SK-N-SH (cell line): ENCODE measurements at regions not wholly inside any gene's neighbourhood (a gene's known extent, or its start where the extent isn't known, plus 50 kb on each side); places are given as distances from the start of the nearest gene placed in this dataset.

Source experiments
- CTCF ChIA-PET: fragments of 300-600, 350-600 bp; formaldehyde crosslinking; extraction: SDS; loops from one replicate; lab custom pipeline; 2021; lab: Yijun Ruan, JAX
- POLR2A ChIA-PET: fragments of 350-600 bp; sonication (Branson Sonifier 250); formaldehyde crosslinking; extraction: SDS; loops from one replicate; lab custom pipeline; 2020; ENCODE audit warnings: antibody characterized with exemption, inconsistent platforms; lab: Yijun Ruan, JAX
- DNase-seq: peaks from one replicate; pipeline ENCODE4 v3.0.0; 2012
- H2AFZ ChIP-seq: fragments of 200-600 bp; sonication (generic); 2 replicates; pipeline ENCODE4 v1.8.1; 2016; ENCODE audit warnings: antibody characterized with exemption, mild to moderate bottlenecking, low read depth
- H3F3A ChIP-seq: fragments of 200-600 bp; sonication (generic); replicated peaks from 2 replicates; pipeline ENCODE3; 2016; ENCODE audit warnings: antibody characterized with exemption, mild to moderate bottlenecking; ENCODE audit not compliant: insufficient read depth
- H3K27ac ChIP-seq, 2 experiments: fragments of 200-500 bp in 1 of 2; fragments of 200-600 bp in 1 of 2; sonication (Bioruptor generic) in 1 of 2; sonication (generic), shearing (Covaris generic) in 1 of 2; 2 replicates each; pipeline versions ENCODE4 v1.5.1 to v1.6.1; 2014 to 2016; ENCODE audit warnings: low read depth in 2 of 2, inconsistent platforms in 1 of 2, low read length in 1 of 2, mild to moderate bottlenecking in 1 of 2, mixed read lengths in 1 of 2
- H3K27me3 ChIP-seq: fragments of 200-600 bp; sonication (generic), shearing (Covaris generic); 2 replicates; pipeline ENCODE4 v1.6.1; 2016; ENCODE audit warnings: mixed run types; ENCODE audit not compliant: insufficient read depth
- H3K36me3 ChIP-seq, 2 experiments: fragments of 200-500 bp in 1 of 2; fragments of 200-600 bp in 1 of 2; sonication (Bioruptor generic) in 1 of 2; sonication (generic) in 1 of 2; replicated peaks in 1 of 2; 2 replicates each; pipeline versions ENCODE3 to v1.5.1; 2014 to 2016; ENCODE audit warnings: low read length in 1 of 2, mild to moderate bottlenecking in 1 of 2; ENCODE audit not compliant: insufficient read depth in 2 of 2, control insufficient read depth in 1 of 2
- H3K4me1 ChIP-seq, 2 experiments: fragments of 200-500 bp in 1 of 2; fragments of 200-600 bp in 1 of 2; sonication (Bioruptor generic) in 1 of 2; sonication (generic), shearing (Covaris generic) in 1 of 2; 2 replicates each; pipeline versions ENCODE4 v1.5.1 to v1.6.1; 2014 to 2016; ENCODE audit warnings: low read depth in 1 of 2, low read length in 1 of 2, mixed run types in 1 of 2; ENCODE audit not compliant: insufficient read depth in 2 of 2, control insufficient read depth in 1 of 2
- H3K4me2 ChIP-seq: fragments of 200-600 bp; sonication (generic), shearing (Covaris generic); 2 replicates; pipeline ENCODE4 v1.6.1; 2017; ENCODE audit warnings: mixed run types
- H3K4me3 ChIP-seq, 2 experiments: fragments of 200-500 bp in 1 of 2; fragments of 200-600 bp in 1 of 2; sonication (Bioruptor generic) in 1 of 2; sonication (generic), shearing (Covaris generic) in 1 of 2; 2 replicates each; pipeline versions ENCODE4 v1.5.1 to v1.8.1; 2014 to 2016; ENCODE audit warnings: low read depth in 2 of 2, inconsistent platforms in 1 of 2, low read length in 1 of 2, mild to moderate bottlenecking in 1 of 2, mixed read lengths in 1 of 2, moderate library complexity in 1 of 2
- H3K79me2 ChIP-seq: fragments of 200-600 bp; sonication (generic); 2 replicates; pipeline ENCODE4 v1.8.1; 2017; ENCODE audit warnings: mild to moderate bottlenecking; ENCODE audit not compliant: insufficient read depth
- H3K9ac ChIP-seq: fragments of 200-600 bp; sonication (generic); 2 replicates; pipeline ENCODE4 v1.6.1; 2017; ENCODE audit warnings: mixed run types
- H3K9me2 ChIP-seq: fragments of 200-600 bp; sonication (generic); 2 replicates; pipeline ENCODE4 v1.6.1; 2017; ENCODE audit warnings: mixed run types
- H3K9me3 ChIP-seq: fragments of 200-600 bp; sonication (generic); 2 replicates; pipeline ENCODE4 v1.6.1; 2017; ENCODE audit warnings: mixed run types, mild to moderate bottlenecking, moderate library complexity
- H4K20me1 ChIP-seq: fragments of 200-600 bp; sonication (generic); 2 replicates; pipeline ENCODE4 v1.6.1; 2017; ENCODE audit warnings: mild to moderate bottlenecking, mixed run types; ENCODE audit not compliant: insufficient read depth
- FOXJ3 ChIP-seq: sonication (generic); formaldehyde crosslinking; IDR thresholded peaks from 2 replicates; pipeline ENCODE4 v1.5.1; 2020; ENCODE audit warnings: mild to moderate bottlenecking, missing genetic modification reagents
- JUND ChIP-seq: IDR thresholded peaks from 2 replicates; pipeline ENCODE4 v1.4.0; 2012
- MEF2A ChIP-seq: IDR thresholded peaks from 2 replicates; pipeline ENCODE4 v1.4.0; 2012; ENCODE audit warnings: low read depth, borderline replicate concordance
- POLR2AphosphoS5 ChIP-seq: IDR thresholded peaks from 2 replicates; pipeline ENCODE4 v1.6.1; 2012; ENCODE audit warnings: low read depth, low read length
- RCOR1 ChIP-seq: fragments of 150-350 bp; IDR thresholded peaks from 2 replicates; pipeline ENCODE4 v1.6.1; 2017; ENCODE audit warnings: antibody characterized with exemption, low read length
- REST ChIP-seq: IDR thresholded peaks from 2 replicates; pipeline ENCODE4 v1.6.1; 2012; ENCODE audit warnings: mild to moderate bottlenecking, low read depth, low read length, moderate library complexity
- SIN3A ChIP-seq: IDR thresholded peaks from 2 replicates; pipeline ENCODE4 v1.6.1; 2012; ENCODE audit warnings: low read depth, mild to moderate bottlenecking, low read length, moderate library complexity, borderline replicate concordance
- USF1 ChIP-seq: IDR thresholded peaks from 2 replicates; pipeline ENCODE4 v1.4.0; 2012; ENCODE audit warnings: low read depth, borderline replicate concordance
- USF2 ChIP-seq: fragments of 150-350 bp; IDR thresholded peaks from 2 replicates; pipeline ENCODE4 v1.6.1; 2017; ENCODE audit warnings: antibody characterized with exemption, low read length, low read depth, borderline replicate concordance
- YY1 ChIP-seq: IDR thresholded peaks from 2 replicates; pipeline ENCODE4 v1.4.0; 2012; ENCODE audit warnings: low read depth, mild to moderate bottlenecking
- WGBS: methylation state at CpG from one replicate; pipeline ENCODE4 v1.1.6; 2017; ENCODE audit warnings: low lambda C conversion rate; 5-methylcytosine and 5-hydroxymethylcytosine counted together
- TF ChIP-seq, protein P1 (sequence below): IDR thresholded peaks from 2 replicates; pipeline ENCODE4 v1.4.0; 2012; ENCODE audit warnings: low read depth, borderline replicate concordance

DNA sequence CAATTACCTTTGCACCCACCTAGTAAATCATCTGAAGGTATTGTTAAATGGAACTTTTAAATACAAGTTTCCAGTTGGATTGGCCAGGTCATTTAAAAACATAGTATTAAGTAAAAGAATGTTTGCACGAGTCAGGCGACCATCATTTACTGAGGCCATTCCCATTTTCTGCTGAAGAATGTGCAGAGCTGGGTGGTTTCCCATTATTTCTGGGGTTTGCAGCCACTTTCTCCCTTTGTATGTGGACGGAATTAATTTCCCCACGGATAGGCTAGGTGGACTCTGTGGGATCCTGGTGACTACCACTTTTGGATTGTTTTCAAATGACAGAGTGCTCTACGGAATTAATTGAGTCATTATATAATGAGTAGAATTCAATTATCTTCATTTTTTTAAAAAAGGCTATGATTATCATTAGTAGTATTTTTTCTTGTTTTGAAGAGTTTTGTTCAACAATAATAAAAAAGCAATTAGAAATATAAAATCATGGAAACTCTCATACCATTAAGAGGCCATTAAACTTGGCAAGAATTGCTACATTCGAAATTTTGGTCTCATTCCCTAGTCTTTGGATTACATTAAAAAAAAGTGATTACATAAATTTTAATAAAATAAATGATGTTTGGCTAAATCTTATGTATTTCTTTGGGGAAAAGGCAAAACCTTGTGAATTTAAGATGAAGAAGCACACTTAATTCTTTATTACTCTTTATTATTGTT lies 120.4 kb upstream of the FZD8 start:
- H3F3A ChIP-seq, result no peaks in the 10 kb centered on the region
- H3K27ac ChIP-seq, result no peak overlapping the region
- H3K9me2 ChIP-seq, result no peaks in the 10 kb centered on the region
- H4K20me1 ChIP-seq, result no peaks in the 10 kb centered on the region
- no peak overlapping the region for H3K4me2 ChIP-seq
- TF ChIP-seq RCOR1 (no peak), USF2 (no peak), JUND (no peak), YY1 (no peak), SIN3A (no peak), REST (no peak), POLR2AphosphoS5 (no peak), MEF2A (no peak), USF1 (no peak), FOXJ3 (CRISPR knock-in tag) (no peak)
- TF ChIP-seq, protein P1, sequence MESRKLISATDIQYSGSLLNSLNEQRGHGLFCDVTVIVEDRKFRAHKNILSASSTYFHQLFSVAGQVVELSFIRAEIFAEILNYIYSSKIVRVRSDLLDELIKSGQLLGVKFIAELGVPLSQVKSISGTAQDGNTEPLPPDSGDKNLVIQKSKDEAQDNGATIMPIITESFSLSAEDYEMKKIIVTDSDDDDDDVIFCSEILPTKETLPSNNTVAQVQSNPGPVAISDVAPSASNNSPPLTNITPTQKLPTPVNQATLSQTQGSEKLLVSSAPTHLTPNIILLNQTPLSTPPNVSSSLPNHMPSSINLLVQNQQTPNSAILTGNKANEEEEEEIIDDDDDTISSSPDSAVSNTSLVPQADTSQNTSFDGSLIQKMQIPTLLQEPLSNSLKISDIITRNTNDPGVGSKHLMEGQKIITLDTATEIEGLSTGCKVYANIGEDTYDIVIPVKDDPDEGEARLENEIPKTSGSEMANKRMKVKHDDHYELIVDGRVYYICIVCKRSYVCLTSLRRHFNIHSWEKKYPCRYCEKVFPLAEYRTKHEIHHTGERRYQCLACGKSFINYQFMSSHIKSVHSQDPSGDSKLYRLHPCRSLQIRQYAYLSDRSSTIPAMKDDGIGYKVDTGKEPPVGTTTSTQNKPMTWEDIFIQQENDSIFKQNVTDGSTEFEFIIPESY, result no peak
- H3K4me3 ChIP-seq, result no peak overlapping the region
- no peaks in the 10 kb centered on the region for H3K9me3 ChIP-seq
- POLR2A ChIA-PET, result no interaction called here
- no peaks in the 10 kb centered on the region for H3K36me3 ChIP-seq
- H3K4me1 ChIP-seq, result no peaks in the 10 kb centered on the region
- 50% methylated on average over 6 of the region's 6 CpGs for WGBS
- H3K27me3 ChIP-seq, result no peaks in the 10 kb centered on the region
- H2AFZ ChIP-seq, result no peak overlapping the region
- CTCF ChIA-PET, result no interaction called here
- no peak for DNase-seq
- no peaks in the 10 kb centered on the region for H3K79me2 ChIP-seq
- H3K9ac ChIP-seq, result no peak overlapping the region
